Activated B cell treated with CpG ODN at 0.5 μM for 24 hours (primary cell): ENCODE measurements at regions not wholly inside any gene's neighbourhood (a gene's known extent, or its start where the extent isn't known, plus 50 kb on each side); places are given as distances from the start of the nearest gene placed in this dataset.
"Not testable (repeated sequence)": the region's sequence is repeated elsewhere in the genome, so short reads cannot be mapped to it uniquely, and the experiment has no call there.

Source experiments
- ATAC-seq: fragments of 200-7000 bp; cut with Tn5 transposase; one replicate; pipeline ENCODE4 v1.10.0; 2021; ENCODE audit warnings: low read depth, mild to moderate bottlenecking, moderate library complexity
- CTCF ChIA-PET: fragments of 350-600 bp; sonication (Branson Sonifier 250); formaldehyde crosslinking; loops from one replicate; lab custom pipeline; 2021; ENCODE audit warnings: antibody characterized with exemption; lab: Charles Lee
- POLR2A ChIA-PET: fragments of 350-600 bp; sonication (Branson Sonifier 250); formaldehyde crosslinking; loops from one replicate; lab custom pipeline; 2021; ENCODE audit warnings: antibody characterized with exemption; lab: Charles Lee
- DNase-seq: peaks from one replicate; pipeline ENCODE4 v3.0.0; 2022
- H3K27ac Mint-ChIP-seq: one replicate; pipeline ENCODE4 v1.8.0; 2020; ENCODE audit warnings: mixed read lengths
- H3K27me3 Mint-ChIP-seq: one replicate; pipeline ENCODE4 v1.8.0; 2021; ENCODE audit warnings: mixed read lengths
- H3K36me3 Mint-ChIP-seq: one replicate; pipeline ENCODE4 v1.8.0; 2021; ENCODE audit warnings: low read depth, mixed read lengths
- H3K4me1 Mint-ChIP-seq: one replicate; pipeline ENCODE4 v1.8.0; 2021; ENCODE audit warnings: mixed read lengths
- H3K4me3 Mint-ChIP-seq: one replicate; pipeline ENCODE4 v1.8.0; 2020; ENCODE audit warnings: mild to moderate bottlenecking, mixed read lengths
- H3K9me3 Mint-ChIP-seq: one replicate; pipeline ENCODE4 v1.8.0; 2020; ENCODE audit warnings: mixed read lengths
- intact Hi-C: fragments of 100-400 bp; cut with micrococcal nuclease; formaldehyde crosslinking; loops from one replicate; pipeline ENCODE4 v1.15.1; 2024
- TF ChIP-seq, protein P1 (sequence below): fragments of 200-600 bp; IDR thresholded peaks from one replicate; pipeline ENCODE4 v1.8.0; 2022; ENCODE audit warnings: antibody characterized with exemption, mild to moderate bottlenecking

DNA sequence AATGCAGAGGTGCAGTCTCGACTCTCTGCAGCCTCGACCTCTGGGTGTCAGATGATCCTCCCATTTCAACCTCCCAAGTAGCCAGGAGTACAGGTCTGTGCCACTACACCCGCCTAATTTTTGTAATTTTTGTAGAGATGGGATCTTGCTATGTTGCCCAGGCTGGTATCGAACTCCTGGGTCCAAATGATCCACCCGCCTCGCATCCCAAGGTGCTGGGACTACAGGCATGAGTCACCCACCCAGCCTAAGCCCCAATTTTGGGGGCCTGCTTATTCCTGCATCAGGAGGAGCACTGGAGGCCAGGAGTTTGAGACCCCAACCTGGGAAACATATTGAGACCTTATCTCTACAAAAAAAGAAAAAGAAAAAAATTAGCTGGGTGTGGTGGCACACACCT lies 80.1 kb upstream of the ADGRE5 start:
- intact Hi-C loops = no loop called here
- TF ChIP-seq, protein P1, sequence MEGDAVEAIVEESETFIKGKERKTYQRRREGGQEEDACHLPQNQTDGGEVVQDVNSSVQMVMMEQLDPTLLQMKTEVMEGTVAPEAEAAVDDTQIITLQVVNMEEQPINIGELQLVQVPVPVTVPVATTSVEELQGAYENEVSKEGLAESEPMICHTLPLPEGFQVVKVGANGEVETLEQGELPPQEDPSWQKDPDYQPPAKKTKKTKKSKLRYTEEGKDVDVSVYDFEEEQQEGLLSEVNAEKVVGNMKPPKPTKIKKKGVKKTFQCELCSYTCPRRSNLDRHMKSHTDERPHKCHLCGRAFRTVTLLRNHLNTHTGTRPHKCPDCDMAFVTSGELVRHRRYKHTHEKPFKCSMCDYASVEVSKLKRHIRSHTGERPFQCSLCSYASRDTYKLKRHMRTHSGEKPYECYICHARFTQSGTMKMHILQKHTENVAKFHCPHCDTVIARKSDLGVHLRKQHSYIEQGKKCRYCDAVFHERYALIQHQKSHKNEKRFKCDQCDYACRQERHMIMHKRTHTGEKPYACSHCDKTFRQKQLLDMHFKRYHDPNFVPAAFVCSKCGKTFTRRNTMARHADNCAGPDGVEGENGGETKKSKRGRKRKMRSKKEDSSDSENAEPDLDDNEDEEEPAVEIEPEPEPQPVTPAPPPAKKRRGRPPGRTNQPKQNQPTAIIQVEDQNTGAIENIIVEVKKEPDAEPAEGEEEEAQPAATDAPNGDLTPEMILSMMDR = no peak
- no peak for ATAC-seq
- POLR2A ChIA-PET = no interaction called here
- no peaks in the 10 kb centered on the region for H3K36me3 Mint-ChIP-seq
- no peaks in the 10 kb centered on the region for H3K27me3 Mint-ChIP-seq
- no peaks in the 10 kb centered on the region for H3K4me1 Mint-ChIP-seq
- CTCF ChIA-PET = interaction anchor here (0.5 kb wide), 1 partner anchor 42 kb away, joined by 3 read pairs; no protein-coding TSS in a partner anchor
- no peak overlapping the region for H3K27ac Mint-ChIP-seq
- H3K4me3 Mint-ChIP-seq = no peak overlapping the region
- H3K9me3 Mint-ChIP-seq = no peaks in the 10 kb centered on the region
- DNase-seq = no peak

DNA sequence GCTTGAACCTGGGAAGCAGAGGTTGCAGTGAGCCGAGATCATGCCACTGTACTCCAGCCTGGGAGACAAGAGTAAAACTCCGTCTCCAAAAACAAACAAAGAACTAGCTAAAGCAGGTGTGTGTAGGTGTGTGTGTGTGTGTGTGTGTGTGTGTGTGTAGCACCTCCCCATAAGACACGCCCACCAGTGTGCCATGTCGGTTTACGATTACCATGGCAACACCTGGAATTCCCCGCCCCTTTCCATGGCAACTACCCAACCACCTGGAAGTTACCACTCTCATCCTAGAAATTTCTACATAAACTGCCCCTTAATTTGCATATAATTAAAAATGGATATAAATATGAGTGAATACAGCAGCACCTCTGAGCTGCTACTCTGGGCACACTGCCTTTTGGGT lies 80.9 kb upstream of the ADGRE5 start:
- intact Hi-C loops = no loop called here
- DNase-seq (no peak), ATAC-seq (no peak)
- Mint-ChIP-seq H3K27me3 (no peaks in the 10 kb centered on the region), H3K9me3 (no peaks in the 10 kb centered on the region), H3K4me1 (no peaks in the 10 kb centered on the region), H3K27ac (no peak overlapping the region), H3K4me3 (no peak overlapping the region), H3K36me3 (no peaks in the 10 kb centered on the region)
- POLR2A ChIA-PET = no interaction called here
- TF ChIP-seq, protein P1 = no peak
- CTCF ChIA-PET = no interaction called here

DNA sequence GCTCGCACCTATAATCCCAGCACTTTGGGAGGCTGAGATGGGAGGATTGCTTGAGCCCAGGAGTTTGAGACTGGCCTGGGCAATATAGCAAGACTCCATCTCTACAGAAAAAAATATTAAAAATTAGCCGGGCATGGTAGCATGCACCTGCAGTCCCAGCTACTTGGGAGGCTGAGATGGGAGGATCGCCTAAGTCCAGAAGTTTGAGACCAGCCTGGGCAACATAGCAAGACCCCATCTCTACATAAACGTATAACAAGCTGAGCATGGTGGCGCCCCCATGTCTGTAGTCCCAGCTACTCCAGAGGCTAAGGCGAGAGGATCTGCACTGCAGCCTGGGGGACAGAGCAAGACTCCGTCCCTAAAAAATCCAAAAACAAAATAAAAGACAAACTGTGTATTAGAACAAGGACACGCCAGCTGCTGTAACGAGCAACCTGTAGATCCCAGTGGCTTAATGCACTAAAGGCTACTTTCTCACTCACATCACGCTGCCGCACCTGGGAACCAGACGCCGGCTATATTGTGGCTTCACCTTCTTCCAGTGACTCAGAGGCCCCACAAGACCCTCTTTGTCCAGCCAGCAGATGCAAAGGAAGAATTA lies 81.9 kb upstream of the ADGRE5 start:
- DNase-seq, ATAC-seq, POLR2A ChIA-PET, intact Hi-C loops, H3K27ac Mint-ChIP-seq, H3K36me3 Mint-ChIP-seq, H3K9me3 Mint-ChIP-seq, H3K4me1 Mint-ChIP-seq, CTCF ChIA-PET, H3K4me3 Mint-ChIP-seq, H3K27me3 Mint-ChIP-seq: not testable (repeated sequence)

DNA sequence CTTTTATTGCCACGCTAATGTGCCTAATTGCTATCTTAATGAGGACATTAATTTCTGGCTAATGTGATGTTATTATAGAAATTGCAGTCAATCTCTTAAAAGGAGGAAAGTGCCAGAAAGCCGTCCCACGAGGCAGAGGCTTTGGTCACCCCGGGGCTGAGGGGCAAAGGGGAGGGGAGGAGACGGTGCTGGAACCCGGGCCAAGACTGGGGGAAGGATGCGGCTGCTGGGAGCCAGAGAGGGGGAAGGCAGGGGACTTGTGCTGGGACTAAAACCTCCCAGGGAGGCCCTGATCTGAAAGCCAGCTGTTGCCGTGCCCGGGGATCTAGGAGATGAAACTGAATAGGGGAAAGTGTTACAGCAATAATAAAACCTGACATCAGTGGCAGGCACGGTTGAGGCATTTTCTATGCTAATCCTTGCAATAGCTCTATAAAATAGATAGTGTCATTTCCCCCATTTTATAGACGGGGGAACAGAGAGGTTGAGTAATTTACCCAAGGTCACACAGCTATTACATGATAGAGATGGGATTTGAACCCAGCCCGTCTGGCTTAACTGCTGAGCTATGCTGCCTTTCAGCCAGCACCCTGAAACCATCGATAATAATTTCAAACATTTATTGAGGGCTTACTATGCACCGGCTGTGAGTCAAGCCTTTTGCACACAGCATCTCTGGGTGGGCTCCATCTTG lies 83.2 kb upstream of the ADGRE5 start:
- H3K27ac Mint-ChIP-seq, ATAC-seq, H3K36me3 Mint-ChIP-seq, H3K9me3 Mint-ChIP-seq, H3K4me3 Mint-ChIP-seq, POLR2A ChIA-PET, DNase-seq, H3K27me3 Mint-ChIP-seq, CTCF ChIA-PET, intact Hi-C loops, H3K4me1 Mint-ChIP-seq: not testable (repeated sequence)

DNA sequence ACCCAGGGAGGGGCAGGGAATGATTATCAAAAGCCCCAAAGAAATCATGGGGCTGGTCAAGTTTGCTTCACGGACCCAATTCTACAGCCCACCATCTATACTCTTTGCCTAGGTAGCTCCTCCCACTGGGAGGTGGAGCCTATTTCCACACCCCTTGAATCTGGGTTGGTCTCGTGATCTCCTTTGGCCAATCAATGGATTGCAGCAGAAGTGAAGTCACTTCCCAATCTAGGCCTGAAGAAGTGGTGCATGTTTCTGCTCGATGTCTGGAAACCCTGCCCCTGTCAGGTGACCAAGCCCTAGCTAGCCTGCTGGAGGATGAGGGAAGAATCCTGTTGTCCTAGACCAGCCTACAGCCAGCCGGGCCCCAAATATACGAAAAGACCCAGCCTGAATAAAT lies 86.3 kb upstream of the ADGRE5 start:
- CTCF ChIA-PET, H3K27ac Mint-ChIP-seq, H3K27me3 Mint-ChIP-seq, DNase-seq, H3K36me3 Mint-ChIP-seq, intact Hi-C loops, H3K4me3 Mint-ChIP-seq, H3K4me1 Mint-ChIP-seq, H3K9me3 Mint-ChIP-seq, POLR2A ChIA-PET, ATAC-seq: not testable (repeated sequence)

DNA sequence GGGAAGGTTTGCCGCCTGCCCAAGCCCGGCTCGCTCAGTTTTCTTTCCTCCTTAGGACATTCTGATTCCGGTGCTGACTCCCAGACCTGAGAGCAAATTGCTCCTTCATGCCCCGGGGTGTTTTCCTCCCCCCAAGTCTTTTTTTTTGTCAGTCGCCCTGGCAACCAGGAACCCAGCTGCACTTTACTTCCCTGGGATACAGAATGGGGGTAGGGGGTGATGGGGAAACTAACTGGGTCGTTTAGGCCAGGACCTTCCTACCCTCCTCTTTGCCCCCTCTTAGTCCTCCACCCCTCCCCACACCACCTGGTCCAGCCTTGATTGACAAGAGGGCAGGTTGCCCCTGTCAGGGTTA lies 87.5 kb upstream of the ADGRE5 start:
- H3K4me3 Mint-ChIP-seq, H3K27ac Mint-ChIP-seq, H3K36me3 Mint-ChIP-seq, POLR2A ChIA-PET, H3K9me3 Mint-ChIP-seq, H3K4me1 Mint-ChIP-seq, H3K27me3 Mint-ChIP-seq, DNase-seq, intact Hi-C loops, ATAC-seq: not testable (repeated sequence)
- CTCF ChIA-PET = interaction anchor here (0.6 kb wide), 1 partner anchor 322 kb away, joined by 3 read pairs; no protein-coding TSS in a partner anchor

DNA sequence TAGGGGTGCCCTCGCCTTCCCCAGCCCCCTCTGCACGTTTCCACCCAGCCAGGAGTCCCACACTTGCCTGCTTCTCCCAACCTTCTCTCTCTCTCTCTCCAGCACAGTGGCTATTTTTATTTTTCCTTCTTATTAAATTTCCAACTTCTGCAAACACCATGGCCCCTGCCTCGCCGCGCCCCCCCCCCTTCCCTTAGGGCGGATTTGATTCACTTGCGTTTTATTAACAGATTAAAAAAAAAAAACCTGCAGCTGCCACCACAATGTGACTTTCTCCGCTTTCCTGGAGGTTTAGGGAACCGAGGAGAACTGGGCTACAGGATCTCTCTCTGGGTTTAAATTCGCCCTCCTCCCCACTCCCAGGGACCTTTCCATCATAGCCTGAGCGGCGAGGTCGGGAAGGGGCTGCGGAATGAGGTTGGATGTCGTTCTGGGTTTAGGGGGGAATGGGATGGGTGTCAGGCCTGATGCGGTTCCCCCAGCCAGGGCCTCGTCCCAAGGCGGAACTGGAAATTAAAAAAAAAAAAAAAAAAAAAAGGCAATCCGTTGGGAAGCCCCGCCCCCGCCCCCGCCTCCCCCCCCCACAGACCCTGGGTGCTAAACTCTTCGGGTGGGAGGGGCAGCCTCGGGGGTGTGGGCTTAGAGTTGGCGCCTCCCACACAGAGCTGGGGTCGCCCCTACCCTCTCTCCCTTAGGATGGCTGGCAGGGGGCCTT lies 87.3 kb upstream of the ADGRL1 start:
- H3K9me3 Mint-ChIP-seq, H3K27ac Mint-ChIP-seq, H3K4me1 Mint-ChIP-seq, H3K27me3 Mint-ChIP-seq, ATAC-seq, intact Hi-C loops, POLR2A ChIA-PET, H3K4me3 Mint-ChIP-seq, H3K36me3 Mint-ChIP-seq, DNase-seq: not testable (repeated sequence)
- CTCF ChIA-PET = interaction anchor here (0.6 kb wide), 1 partner anchor 321 kb away, joined by 3 read pairs; no protein-coding TSS in a partner anchor

DNA sequence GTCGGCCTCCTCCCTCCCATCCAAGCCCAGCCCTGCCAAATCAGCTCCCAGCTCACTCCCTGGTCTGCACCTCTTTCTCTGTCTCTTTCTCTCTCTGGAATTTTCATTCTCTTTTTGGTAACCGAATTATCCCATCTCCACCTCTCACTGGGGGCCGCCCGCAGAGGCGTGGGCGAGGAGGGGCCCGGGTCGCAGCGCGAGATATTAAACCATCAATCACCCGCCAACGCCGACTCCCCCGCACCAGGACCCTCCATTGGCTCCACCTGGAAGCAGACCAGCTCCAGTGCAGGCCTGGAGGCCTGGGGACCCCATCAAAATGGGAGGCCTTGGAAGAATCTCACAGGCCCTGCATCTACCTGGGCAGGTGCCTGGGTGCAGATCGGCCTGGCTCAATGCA lies 83.8 kb upstream of the ADGRL1 start:
- intact Hi-C loops = loop anchor here (1.0 to 10.0 kb wide), 3 partner anchors 55 to 410 kb away; no protein-coding TSS in a partner anchor
- H3K9me3 Mint-ChIP-seq, H3K27me3 Mint-ChIP-seq, ATAC-seq, H3K4me3 Mint-ChIP-seq, H3K4me1 Mint-ChIP-seq, H3K36me3 Mint-ChIP-seq, DNase-seq, H3K27ac Mint-ChIP-seq, CTCF ChIA-PET: not testable (repeated sequence)
- POLR2A ChIA-PET = interaction anchor here (0.6 kb wide), 3 partner anchors 20 to 1248 kb away, joined by 3 to 4 read pairs (median 4); no protein-coding TSS in a partner anchor

DNA sequence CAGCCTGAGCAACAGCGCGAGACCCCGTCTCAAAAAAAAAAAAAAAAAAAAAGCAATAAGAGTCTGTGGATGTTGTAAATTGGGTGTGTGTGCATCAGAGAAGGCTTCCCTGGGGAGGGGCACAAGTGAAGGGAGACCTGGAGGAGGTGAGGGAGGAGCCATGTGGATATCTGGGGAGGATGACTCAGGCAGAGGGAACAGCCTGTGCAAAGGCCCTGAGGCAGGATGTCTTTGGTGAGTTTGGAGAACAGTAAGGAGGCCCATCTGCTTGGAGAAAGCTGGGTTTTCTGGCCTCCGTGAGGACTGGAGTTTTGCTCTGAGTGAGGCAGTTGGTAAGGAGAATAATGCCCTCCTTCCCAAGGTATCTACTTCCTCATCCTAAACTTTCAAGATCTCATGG lies 81.9 kb upstream of the ADGRL1 start:
- ATAC-seq, H3K27me3 Mint-ChIP-seq, H3K9me3 Mint-ChIP-seq, H3K27ac Mint-ChIP-seq, H3K4me3 Mint-ChIP-seq, CTCF ChIA-PET, DNase-seq, H3K36me3 Mint-ChIP-seq: not testable (repeated sequence)
- POLR2A ChIA-PET = interaction anchor here (0.6 kb wide), 1 partner anchor 74 kb away, joined by 10 read pairs; no protein-coding TSS in a partner anchor
- intact Hi-C loops = loop anchor here (10.0 kb wide), 2 partner anchors 57 to 73 kb away; no protein-coding TSS in a partner anchor
- H3K4me1 Mint-ChIP-seq = peaks cover 11% of the 10 kb centered on the region

DNA sequence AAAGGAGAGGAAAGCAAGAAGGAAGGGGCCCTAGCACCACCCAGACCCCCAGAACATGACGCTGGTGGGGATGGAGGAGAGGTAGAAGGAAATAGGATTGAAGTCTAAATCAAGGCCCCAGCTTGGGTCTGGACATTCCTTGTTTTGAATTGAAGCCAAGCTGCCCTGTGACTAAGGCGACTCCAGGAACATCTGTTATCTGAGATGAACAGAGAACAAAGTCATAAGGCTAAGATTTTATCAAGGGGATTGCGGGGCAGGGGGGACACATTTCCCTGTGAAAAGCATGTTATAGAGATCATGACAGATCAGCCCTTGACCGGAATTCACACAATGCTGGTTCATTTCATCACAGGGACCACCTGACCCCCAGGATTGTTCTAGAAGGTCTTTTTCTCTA lies 80.6 kb upstream of the ADGRL1 start:
- ATAC-seq, H3K27ac Mint-ChIP-seq, CTCF ChIA-PET, H3K9me3 Mint-ChIP-seq, POLR2A ChIA-PET, DNase-seq, H3K27me3 Mint-ChIP-seq, H3K4me3 Mint-ChIP-seq, H3K36me3 Mint-ChIP-seq: not testable (repeated sequence)
- intact Hi-C loops = loop anchor here (10.0 kb wide), 2 partner anchors 58 to 72 kb away; no protein-coding TSS in a partner anchor
- peaks cover 11% of the 10 kb centered on the region for H3K4me1 Mint-ChIP-seq
